ENCODE measurements at regions not wholly inside any gene's neighbourhood (a gene's known extent, or its start where the extent isn't known, plus 50 kb on each side); places are given as distances from the start of the nearest gene placed in this dataset.

DNA sequence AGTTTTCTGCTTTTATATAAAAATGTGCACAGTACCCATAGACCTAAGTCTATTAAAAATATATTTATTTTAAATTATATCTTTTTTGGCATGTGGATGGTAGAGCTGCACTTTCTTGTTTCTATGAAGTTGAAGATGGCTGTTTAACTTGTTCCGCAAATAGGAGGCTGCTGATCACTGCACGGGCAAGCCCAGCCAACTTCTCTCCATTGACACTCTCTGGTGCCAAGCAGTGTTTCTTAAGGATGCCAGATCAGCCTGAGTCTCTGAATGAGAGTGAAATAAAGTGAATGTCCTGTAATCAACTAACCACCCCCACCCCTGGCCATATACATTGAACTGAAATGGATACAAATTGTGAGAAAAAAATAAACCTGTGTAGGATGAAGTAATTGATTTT is 202.9 kb upstream of the KLHL1 start:
- TF ChIP-seq POLR2AphosphoS5 (IDR thresholded peaks at IDR 0.05) (no peak), EP300 (IDR thresholded peaks at IDR 0.05; ENCODE audit: low read depth) (no peak), CTCF (IDR thresholded peaks at IDR 0.05) (no peak), POLR2A (IDR thresholded peaks at IDR 0.05) (no peak)
- in situ Hi-C loops (cut with MboI; ENCODE audit: low pct_ligation_motif_present in 1 of 4, low pct_unique_long_range_greater_than_20kb in 1 of 4, low sequenced_read_pairs in 3 of 4) (no loop called here), intact Hi-C loops (cut with DNase I; ENCODE audit: low total_unique reads) (no loop called here)
- DNase-seq, result no peak
- Histone ChIP-seq H3K27me3 (no peaks in the 10 kb centered on the region), H3K4me1 (no peaks in the 10 kb centered on the region), H3K9me3 (no peaks in the 10 kb centered on the region), H3K4me3 (no peak overlapping the region), H3K27ac (no peak overlapping the region), H3K36me3 (no peaks in the 10 kb centered on the region)
- 83% methylated on average over 2 of the region's 2 CpGs; no CpG with 5 or more reads in 1 of the 2 donors for WGBS, 2 donors (ENCODE audit: low coverage in 1 of 2)

- in situ Hi-C loops (cut with MboI; ENCODE audit: low pct_ligation_motif_present in 1 of 4, low pct_unique_long_range_greater_than_20kb in 1 of 4, low sequenced_read_pairs in 3 of 4) (no loop called here), intact Hi-C loops (cut with DNase I; ENCODE audit: low total_unique reads) (no loop called here)
- Histone ChIP-seq H3K36me3 (no peaks in the 10 kb centered on the region), H3K4me1 (no peaks in the 10 kb centered on the region), H3K27me3 (no peaks in the 10 kb centered on the region), H3K4me3 (no peak overlapping the region), H3K27ac (no peak overlapping the region), H3K9me3 (no peaks in the 10 kb centered on the region)
- no peak for TF ChIP-seq POLR2A (IDR thresholded peaks at IDR 0.05)
- no peak for TF ChIP-seq EP300 (IDR thresholded peaks at IDR 0.05; ENCODE audit: low read depth)
- peak in 3 of 5 experiments; percentile 10 to 26 (median 25) for TF ChIP-seq CTCF (IDR thresholded peaks at IDR 0.05)
- no peak for TF ChIP-seq POLR2AphosphoS5 (IDR thresholded peaks at IDR 0.05)
- WGBS, 2 donors (ENCODE audit: low coverage in 1 of 2), result 28 to 32% methylated on average over 4 of the region's 4 CpGs
- peak; percentile 25 for DNase-seq
These were observed 202.3 kb upstream of the KLHL1 start for GRCh38 chr13:70310396-70311119.

DNA sequence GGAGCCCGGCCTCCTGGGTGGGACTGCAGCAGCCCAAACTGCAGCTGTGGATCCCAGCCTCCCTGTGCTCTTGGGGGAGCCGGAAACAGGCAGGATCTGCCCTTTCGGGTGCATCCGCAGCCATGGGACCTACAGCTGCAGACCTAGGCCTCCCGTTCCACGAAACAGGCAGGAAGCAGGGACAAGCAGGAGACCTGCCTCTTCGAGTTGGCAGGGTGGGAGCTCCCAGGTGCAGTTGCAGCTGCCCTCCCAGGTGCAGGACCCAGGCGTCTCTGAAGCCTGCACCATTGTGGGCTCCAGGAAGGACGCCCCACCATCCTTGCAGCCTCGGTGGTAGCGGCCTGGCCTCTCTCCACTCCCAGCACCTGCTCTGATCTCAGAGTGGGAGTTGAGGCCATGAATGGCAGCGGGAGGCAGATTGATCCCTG is 189.0 kb upstream of the KLHL1 start:
- Histone ChIP-seq H3K4me1 (no peaks in the 10 kb centered on the region), H3K4me3 (no peak overlapping the region), H3K27ac (no peak overlapping the region), H3K9me3 (peaks cover 0 to 3% of the 10 kb centered on the region in 2 donors), H3K36me3 (no peaks in the 10 kb centered on the region), H3K27me3 (no peaks in the 10 kb centered on the region)
- 88% methylated on average over 8 of the region's 12 CpGs; no CpG with 5 or more reads in 1 of the 2 donors for WGBS, 2 donors (ENCODE audit: low coverage in 1 of 2)
- in situ Hi-C loops (cut with MboI; ENCODE audit: low pct_ligation_motif_present in 1 of 4, low pct_unique_long_range_greater_than_20kb in 1 of 4, low sequenced_read_pairs in 3 of 4) (no loop called here), intact Hi-C loops (cut with DNase I; ENCODE audit: low total_unique reads) (no loop called here)
- TF ChIP-seq POLR2AphosphoS5 (IDR thresholded peaks at IDR 0.05) (no peak), CTCF (IDR thresholded peaks at IDR 0.05) (no peak), EP300 (IDR thresholded peaks at IDR 0.05; ENCODE audit: low read depth) (no peak), POLR2A (IDR thresholded peaks at IDR 0.05) (no peak)
- DNase-seq, result no peak

- intact Hi-C loops (cut with DNase I; ENCODE audit: low total_unique reads), result no loop called here
These were observed 176.1 kb upstream of the KLHL1 start for GRCh38 chr13:70284371-70284770.

More at GRCh38 chr13:70284371-70284770, 176.1 kb upstream of the KLHL1 start:
- Histone ChIP-seq H3K27me3 (no peaks in the 10 kb centered on the region), H3K36me3 (no peaks in the 10 kb centered on the region), H3K9me3 (no peaks in the 10 kb centered on the region), H3K4me1 (no peaks in the 10 kb centered on the region), H3K27ac (no peak overlapping the region), H3K4me3 (no peak overlapping the region)
- in situ Hi-C loops (cut with MboI; ENCODE audit: low pct_ligation_motif_present in 1 of 4, low pct_unique_long_range_greater_than_20kb in 1 of 4, low sequenced_read_pairs in 3 of 4), result no loop called here
- WGBS, 2 donors (ENCODE audit: low coverage in 1 of 2), result 43 to 55% methylated on average over 1 of the region's 1 CpG
- TF ChIP-seq POLR2A (IDR thresholded peaks at IDR 0.05), result no peak
- TF ChIP-seq CTCF (IDR thresholded peaks at IDR 0.05), result no peak
- no peak for TF ChIP-seq POLR2AphosphoS5 (IDR thresholded peaks at IDR 0.05)
- TF ChIP-seq EP300 (IDR thresholded peaks at IDR 0.05; ENCODE audit: low read depth), result no peak
- DNase-seq, result no peak
